Osteocyte (in vitro differentiated cells): ENCODE measurements at regions not wholly inside any gene's neighbourhood (a gene's known extent, or its start where the extent isn't known, plus 50 kb on each side); places are given as distances from the start of the nearest gene placed in this dataset.

Experiments used
- DNase-seq: peaks from one replicate; pipeline ENCODE4 v3.0.0; 2021; ENCODE audit warnings: mixed read lengths; ENCODE audit not compliant: unreplicated experiment; ENCODE audit errors: extremely low spot score
- H3K27ac Mint-ChIP-seq: one replicate; pipeline ENCODE4 v1.8.0; 2021; ENCODE audit warnings: mild to moderate bottlenecking, mixed read lengths; ENCODE audit not compliant: unreplicated experiment
- H3K27me3 Mint-ChIP-seq: one replicate; pipeline ENCODE4 v1.8.0; 2021; ENCODE audit warnings: mixed read lengths; ENCODE audit not compliant: unreplicated experiment
- H3K36me3 Mint-ChIP-seq: one replicate; pipeline ENCODE4 v1.8.0; 2021; ENCODE audit warnings: mixed read lengths; ENCODE audit not compliant: unreplicated experiment
- H3K4me1 Mint-ChIP-seq: one replicate; pipeline ENCODE4 v1.8.0; 2021; ENCODE audit warnings: mixed read lengths; ENCODE audit not compliant: unreplicated experiment
- H3K4me3 Mint-ChIP-seq: one replicate; pipeline ENCODE4 v1.8.0; 2021; ENCODE audit warnings: mild to moderate bottlenecking, moderate library complexity, mixed read lengths; ENCODE audit not compliant: unreplicated experiment
- H3K9me3 Mint-ChIP-seq: one replicate; pipeline ENCODE4 v1.8.0; 2021; ENCODE audit warnings: mixed read lengths; ENCODE audit not compliant: unreplicated experiment
- TF ChIP-seq, protein P1 (sequence below): fragments of 200-600 bp; sonication (generic); IDR thresholded peaks from 2 replicates; pipeline ENCODE4 v1.5.0; 2021; ENCODE audit warnings: antibody characterized with exemption, mild to moderate bottlenecking, moderate library complexity

DNA sequence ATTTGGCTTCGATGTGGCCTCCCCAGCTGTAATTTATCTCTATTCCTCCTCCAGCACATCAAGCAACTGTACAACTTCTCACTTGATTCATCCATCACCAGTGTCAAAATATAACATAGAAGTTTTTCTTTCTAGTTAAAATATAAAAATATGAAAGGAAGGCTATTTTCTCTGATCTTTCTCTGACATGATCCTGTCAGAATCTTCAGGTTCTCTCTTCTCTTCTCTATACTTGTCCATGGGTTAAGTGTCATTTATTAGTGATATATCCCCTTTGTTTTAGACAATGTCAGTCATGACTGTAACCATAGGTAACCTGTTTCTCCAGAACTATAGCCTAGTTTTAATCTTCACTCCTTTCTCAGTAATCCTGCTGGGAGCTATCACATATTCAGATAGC, 132.5 kb upstream of the G2E3 start:
- no peak overlapping the region for H3K4me3 Mint-ChIP-seq

DNA sequence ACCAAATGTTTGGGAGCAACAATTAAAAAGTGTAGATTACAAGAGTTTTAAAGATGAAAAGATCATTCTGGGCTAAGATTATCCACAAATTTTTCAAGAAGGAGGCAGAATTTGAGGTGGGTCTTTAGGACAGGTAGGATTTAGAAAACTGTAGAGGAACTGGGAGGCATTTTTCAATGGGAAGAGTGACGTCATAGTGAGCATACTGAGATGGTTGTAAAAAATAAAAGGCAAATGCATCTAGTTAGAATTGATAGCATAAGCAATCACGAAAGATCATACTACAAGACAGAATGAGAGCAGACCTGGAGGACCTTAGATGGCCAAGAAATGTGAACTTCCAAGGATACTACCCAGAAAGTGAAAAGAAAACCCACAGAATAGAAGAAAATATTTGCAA, 131.6 kb upstream of the G2E3 start:
- TF ChIP-seq, protein P1, sequence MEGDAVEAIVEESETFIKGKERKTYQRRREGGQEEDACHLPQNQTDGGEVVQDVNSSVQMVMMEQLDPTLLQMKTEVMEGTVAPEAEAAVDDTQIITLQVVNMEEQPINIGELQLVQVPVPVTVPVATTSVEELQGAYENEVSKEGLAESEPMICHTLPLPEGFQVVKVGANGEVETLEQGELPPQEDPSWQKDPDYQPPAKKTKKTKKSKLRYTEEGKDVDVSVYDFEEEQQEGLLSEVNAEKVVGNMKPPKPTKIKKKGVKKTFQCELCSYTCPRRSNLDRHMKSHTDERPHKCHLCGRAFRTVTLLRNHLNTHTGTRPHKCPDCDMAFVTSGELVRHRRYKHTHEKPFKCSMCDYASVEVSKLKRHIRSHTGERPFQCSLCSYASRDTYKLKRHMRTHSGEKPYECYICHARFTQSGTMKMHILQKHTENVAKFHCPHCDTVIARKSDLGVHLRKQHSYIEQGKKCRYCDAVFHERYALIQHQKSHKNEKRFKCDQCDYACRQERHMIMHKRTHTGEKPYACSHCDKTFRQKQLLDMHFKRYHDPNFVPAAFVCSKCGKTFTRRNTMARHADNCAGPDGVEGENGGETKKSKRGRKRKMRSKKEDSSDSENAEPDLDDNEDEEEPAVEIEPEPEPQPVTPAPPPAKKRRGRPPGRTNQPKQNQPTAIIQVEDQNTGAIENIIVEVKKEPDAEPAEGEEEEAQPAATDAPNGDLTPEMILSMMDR, result no peak
- H3K27ac Mint-ChIP-seq, result no peak overlapping the region
- H3K4me1 Mint-ChIP-seq, result no peaks in the 10 kb centered on the region

More for the DNA sequence above, 132.5 kb upstream of the G2E3 start:
- Mint-ChIP-seq H3K27me3 (peaks cover 2% of the 10 kb centered on the region), H3K36me3 (no peaks in the 10 kb centered on the region), H3K9me3 (no peaks in the 10 kb centered on the region), H3K4me1 (no peaks in the 10 kb centered on the region), H3K27ac (no peak overlapping the region)
- TF ChIP-seq, protein P1, result no peak
- no peak for DNase-seq

DNA sequence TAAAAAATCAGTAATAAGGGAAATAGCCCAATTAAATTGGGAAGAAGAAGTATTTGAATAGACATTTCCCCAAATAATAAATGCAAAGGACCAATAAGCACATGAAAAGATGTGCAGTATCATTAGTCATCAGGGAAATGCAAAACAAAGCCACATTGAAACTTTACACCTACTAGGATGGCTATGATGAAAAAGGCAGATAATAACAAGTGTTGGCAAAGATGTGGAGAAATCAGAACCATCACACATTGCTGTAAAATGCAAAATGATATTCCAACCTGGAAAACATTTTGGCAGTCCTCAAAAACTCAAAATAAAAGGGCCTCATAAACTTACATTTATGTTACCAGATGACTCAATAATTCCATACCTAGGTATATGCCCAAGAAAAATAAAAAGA, 131.1 kb upstream of the G2E3 start:
- peaks cover 2% of the 10 kb centered on the region for H3K27me3 Mint-ChIP-seq
- no peaks in the 10 kb centered on the region for H3K4me1 Mint-ChIP-seq
- DNase-seq, result no peak
- no peaks in the 10 kb centered on the region for H3K36me3 Mint-ChIP-seq
- no peak overlapping the region for H3K4me3 Mint-ChIP-seq
- H3K9me3 Mint-ChIP-seq, result no peaks in the 10 kb centered on the region
- no peak overlapping the region for H3K27ac Mint-ChIP-seq
- TF ChIP-seq, protein P1, result no peak

More for the DNA sequence above, 131.6 kb upstream of the G2E3 start:
- H3K4me3 Mint-ChIP-seq, result no peak overlapping the region
- no peak for DNase-seq
- no peaks in the 10 kb centered on the region for H3K9me3 Mint-ChIP-seq
- H3K27me3 Mint-ChIP-seq, result peaks cover 2% of the 10 kb centered on the region
- no peaks in the 10 kb centered on the region for H3K36me3 Mint-ChIP-seq

DNA sequence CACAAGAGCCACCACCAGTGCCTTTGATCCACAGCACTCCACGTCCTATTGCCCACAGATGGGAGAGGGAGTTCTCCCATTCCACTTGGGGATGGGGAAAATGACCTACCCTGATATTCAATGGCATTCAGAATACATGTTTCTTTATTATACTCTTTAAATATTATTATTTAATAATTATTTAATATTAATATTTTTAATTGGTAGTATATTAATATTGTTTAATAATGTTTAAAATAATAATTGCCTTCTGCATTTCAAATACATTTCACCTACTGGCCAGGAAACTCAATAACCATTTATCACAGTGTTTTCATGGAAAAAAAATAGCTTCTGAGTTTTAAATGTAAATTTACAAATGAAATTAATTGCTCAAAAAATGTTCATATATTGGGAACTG, 127.4 kb upstream of the G2E3 start:
- H3K27ac Mint-ChIP-seq, result no peak overlapping the region
- DNase-seq, result no peak
- no peaks in the 10 kb centered on the region for H3K36me3 Mint-ChIP-seq
- H3K4me1 Mint-ChIP-seq, result no peaks in the 10 kb centered on the region
- TF ChIP-seq, protein P1, result no peak
- H3K4me3 Mint-ChIP-seq, result no peak overlapping the region
- H3K9me3 Mint-ChIP-seq, result no peaks in the 10 kb centered on the region
- H3K27me3 Mint-ChIP-seq, result peaks cover 2% of the 10 kb centered on the region

DNA sequence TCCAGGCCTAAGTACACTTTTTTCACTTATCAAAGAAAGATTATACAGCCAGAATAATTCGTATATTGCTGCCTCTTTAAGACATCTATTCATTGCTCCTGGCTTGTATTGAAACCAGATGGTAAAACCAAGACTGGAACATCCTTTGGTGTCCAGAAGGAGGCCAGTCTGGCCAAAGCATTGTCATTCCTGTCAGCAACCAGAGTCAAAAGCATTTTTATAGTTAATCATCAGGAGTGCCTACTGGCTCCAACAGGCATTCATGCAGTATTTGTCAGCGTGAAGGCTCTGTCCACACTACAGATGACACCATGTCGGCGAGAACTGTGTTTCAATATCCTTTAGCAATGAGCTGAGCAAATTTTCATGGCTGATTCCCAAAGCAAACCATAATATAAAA, 118.0 kb upstream of the G2E3 start:
- DNase-seq, result no peak
- Mint-ChIP-seq H3K9me3 (no peaks in the 10 kb centered on the region), H3K4me3 (no peak overlapping the region), H3K36me3 (no peaks in the 10 kb centered on the region), H3K27me3 (peaks cover 25% of the 10 kb centered on the region), H3K4me1 (no peaks in the 10 kb centered on the region), H3K27ac (no peak overlapping the region)
- TF ChIP-seq, protein P1, result no peak
